C4-2B (cell line): ENCODE measurements at regions not wholly inside any gene's neighbourhood (a gene's known extent, or its start where the extent isn't known, plus 50 kb on each side); places are given as distances from the start of the nearest gene placed in this dataset.

Source experiments
- CTCF ChIP-seq: fragments of 450-650 bp; conservative IDR thresholded peaks from 2 replicates; pipeline ENCODE4 v1.5.1; 2017; ENCODE audit warnings: mild to moderate bottlenecking
- ZFX ChIP-seq: fragments of 450-650 bp; IDR thresholded peaks from 2 replicates; pipeline ENCODE4 v1.6.1; 2017

DNA sequence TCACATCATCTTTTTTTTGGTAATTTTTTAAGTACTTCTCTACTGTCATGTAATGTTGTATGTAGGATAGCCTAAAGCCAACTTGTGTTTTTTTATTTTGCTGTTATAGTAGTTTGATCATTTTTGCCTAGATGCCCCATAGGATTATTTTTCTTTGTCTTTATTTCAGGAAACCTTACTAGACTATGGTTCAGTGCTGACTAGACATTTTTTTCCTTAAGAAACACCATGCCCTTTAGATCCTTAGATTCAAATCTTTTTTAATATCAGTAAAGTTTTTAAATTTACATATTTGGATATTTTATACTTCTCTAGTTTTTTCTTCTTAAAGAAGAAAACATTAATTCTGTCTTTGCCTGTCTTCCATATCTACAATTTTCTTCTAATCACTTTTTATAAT, 221.3 kb downstream of the IDS start:
- TF ChIP-seq CTCF: no peak
- TF ChIP-seq ZFX: no peak
